ENCODE measurements at regions not wholly inside any gene's neighbourhood (a gene's known extent, or its start where the extent isn't known, plus 50 kb on each side); places are given as distances from the start of the nearest gene placed in this dataset.
"Not testable (repeated sequence)": the region's sequence is repeated elsewhere in the genome, so short reads cannot be mapped to it uniquely, and the experiment has no call there.

GRCh38 chrX:853304-853703, 222.7 kb downstream of the SHOX start:
- H3K36me3 Mint-ChIP-seq (ENCODE audit: low read depth) = no peaks in the 10 kb centered on the region
- no peak for DNase-seq (ENCODE audit: low read depth, low spot score)
- peaks cover 47% of the 10 kb centered on the region for H3K27me3 Mint-ChIP-seq (ENCODE audit: low read depth)
- H3K4me3 Mint-ChIP-seq = no peak overlapping the region
- H3K27ac Mint-ChIP-seq (ENCODE audit: unreplicated experiment) = no peak overlapping the region
- H3K4me1 Mint-ChIP-seq = peaks cover 16% of the 10 kb centered on the region
- no peaks in the 10 kb centered on the region for H3K9me3 Mint-ChIP-seq
- no peak for TF ChIP-seq CTCF (conservative IDR thresholded peaks at IDR 0.05)

- no peak overlapping the region for H3K27ac Mint-ChIP-seq (ENCODE audit: unreplicated experiment)
- H3K9me3 Mint-ChIP-seq = no peaks in the 10 kb centered on the region
- no peak for DNase-seq (ENCODE audit: low read depth, low spot score)
- H3K4me1 Mint-ChIP-seq = peaks cover 16% of the 10 kb centered on the region
- H3K36me3 Mint-ChIP-seq (ENCODE audit: low read depth) = no peaks in the 10 kb centered on the region
- H3K27me3 Mint-ChIP-seq (ENCODE audit: low read depth) = peaks cover 30% of the 10 kb centered on the region
- no peak overlapping the region for H3K4me3 Mint-ChIP-seq
- no peak for TF ChIP-seq CTCF (conservative IDR thresholded peaks at IDR 0.05)
Observed at GRCh38 chrX:850471-850916, 219.9 kb downstream of the SHOX start.

GRCh38 chrX:848386-848785, 217.8 kb downstream of the SHOX start:
- H3K36me3 Mint-ChIP-seq (ENCODE audit: low read depth) = no peaks in the 10 kb centered on the region
- H3K27me3 Mint-ChIP-seq (ENCODE audit: low read depth) = peaks cover 21% of the 10 kb centered on the region
- no peak for DNase-seq (ENCODE audit: low read depth, low spot score)
- H3K9me3 Mint-ChIP-seq = no peaks in the 10 kb centered on the region
- H3K4me3 Mint-ChIP-seq = no peak overlapping the region
- H3K4me1 Mint-ChIP-seq = peaks cover 16% of the 10 kb centered on the region
- no peak overlapping the region for H3K27ac Mint-ChIP-seq (ENCODE audit: unreplicated experiment)
- no peak for TF ChIP-seq CTCF (conservative IDR thresholded peaks at IDR 0.05)

GRCh38 chrX:843306-843705, 212.7 kb downstream of the SHOX start:
- H3K4me3 Mint-ChIP-seq = no peak overlapping the region
- DNase-seq (ENCODE audit: low read depth, low spot score) = no peak
- H3K36me3 Mint-ChIP-seq (ENCODE audit: low read depth) = no peaks in the 10 kb centered on the region
- peaks cover 5% of the 10 kb centered on the region for H3K27me3 Mint-ChIP-seq (ENCODE audit: low read depth)
- no peak overlapping the region for H3K27ac Mint-ChIP-seq (ENCODE audit: unreplicated experiment)
- H3K4me1 Mint-ChIP-seq = no peaks in the 10 kb centered on the region
- TF ChIP-seq CTCF (conservative IDR thresholded peaks at IDR 0.05) = no peak
- H3K9me3 Mint-ChIP-seq = no peaks in the 10 kb centered on the region

- no peak for TF ChIP-seq CTCF (conservative IDR thresholded peaks at IDR 0.05)
- H3K4me3 Mint-ChIP-seq = no peak overlapping the region
- H3K27me3 Mint-ChIP-seq (ENCODE audit: low read depth) = peaks cover 5% of the 10 kb centered on the region
- H3K36me3 Mint-ChIP-seq (ENCODE audit: low read depth) = no peaks in the 10 kb centered on the region
- H3K9me3 Mint-ChIP-seq = peaks cover 3% of the 10 kb centered on the region
- no peak for DNase-seq (ENCODE audit: low read depth, low spot score)
- H3K4me1 Mint-ChIP-seq = no peaks in the 10 kb centered on the region
- H3K27ac Mint-ChIP-seq (ENCODE audit: unreplicated experiment) = no peak overlapping the region
Observed at GRCh38 chrX:840556-840955, 210.0 kb downstream of the SHOX start.

- H3K4me1 Mint-ChIP-seq; H3K36me3 Mint-ChIP-seq (ENCODE audit: low read depth); H3K9me3 Mint-ChIP-seq; H3K4me3 Mint-ChIP-seq; H3K27me3 Mint-ChIP-seq (ENCODE audit: low read depth); DNase-seq (ENCODE audit: low read depth, low spot score); H3K27ac Mint-ChIP-seq (ENCODE audit: unreplicated experiment): not testable (repeated sequence)
Observed at GRCh38 chrX:838666-839065, 208.1 kb downstream of the SHOX start.

GRCh38 chrX:835857-836256, 205.3 kb downstream of the SHOX start:
- H3K27me3 Mint-ChIP-seq (ENCODE audit: low read depth); H3K27ac Mint-ChIP-seq (ENCODE audit: unreplicated experiment); H3K36me3 Mint-ChIP-seq (ENCODE audit: low read depth); H3K4me1 Mint-ChIP-seq; H3K4me3 Mint-ChIP-seq; H3K9me3 Mint-ChIP-seq; DNase-seq (ENCODE audit: low read depth, low spot score): not testable (repeated sequence)
